ENCODE measurements at regions not wholly inside any gene's neighbourhood (a gene's known extent, or its start where the extent isn't known, plus 50 kb on each side); places are given as distances from the start of the nearest gene placed in this dataset.

GRCh38 chr11:112448168-112448567 is 187.5 kb upstream of the PLET1 start:
- Histone ChIP-seq H3K4me2 (no peak overlapping the region), H3K27ac (no peak overlapping the region), H3K9ac (no peak overlapping the region), H2AFZ (ENCODE audit: low read depth) (no peak overlapping the region), H4K20me1 (ENCODE audit: insufficient read depth) (no peaks in the 10 kb centered on the region), H3K4me1 (ENCODE audit: low read depth, poor library complexity, severe bottlenecking) (no peaks in the 10 kb centered on the region), H3K4me3 (IDR thresholded peaks at IDR 0.05; ENCODE audit: insufficient read depth, low read depth, low read length) (no peak overlapping the region), H3K27me3 (ENCODE audit: insufficient read depth, low read depth) (no peaks in the 10 kb centered on the region), H3K36me3 (ENCODE audit: insufficient read depth) (no peaks in the 10 kb centered on the region), H3K79me2 (ENCODE audit: insufficient read depth, low read depth) (no peaks in the 10 kb centered on the region)
- no peak for TF ChIP-seq CTCF (conservative IDR thresholded peaks at IDR 0.05; ENCODE audit: low read depth, low read length)

GRCh38 chr11:112448806-112449205 is 188.1 kb upstream of the PLET1 start:
- H3K4me3 ChIP-seq (IDR thresholded peaks at IDR 0.05; ENCODE audit: insufficient read depth, low read depth, low read length) = no peak overlapping the region
- H3K9ac ChIP-seq = no peak overlapping the region
- no peaks in the 10 kb centered on the region for H4K20me1 ChIP-seq (ENCODE audit: insufficient read depth)
- H3K79me2 ChIP-seq (ENCODE audit: insufficient read depth, low read depth) = no peaks in the 10 kb centered on the region
- H3K36me3 ChIP-seq (ENCODE audit: insufficient read depth) = no peaks in the 10 kb centered on the region
- no peaks in the 10 kb centered on the region for H3K4me1 ChIP-seq (ENCODE audit: low read depth, poor library complexity, severe bottlenecking)
- TF ChIP-seq CTCF (conservative IDR thresholded peaks at IDR 0.05; ENCODE audit: low read depth, low read length) = no peak
- no peak overlapping the region for H2AFZ ChIP-seq (ENCODE audit: low read depth)
- H3K4me2 ChIP-seq = no peak overlapping the region
- no peak overlapping the region for H3K27ac ChIP-seq
- H3K27me3 ChIP-seq (ENCODE audit: insufficient read depth, low read depth) = no peaks in the 10 kb centered on the region

GRCh38 chr11:112451250-112451649 is 190.6 kb upstream of the PLET1 start:
- no peaks in the 10 kb centered on the region for H3K27me3 ChIP-seq (ENCODE audit: insufficient read depth, low read depth)
- H3K4me1 ChIP-seq (ENCODE audit: low read depth, poor library complexity, severe bottlenecking) = no peaks in the 10 kb centered on the region
- H3K79me2 ChIP-seq (ENCODE audit: insufficient read depth, low read depth) = no peaks in the 10 kb centered on the region
- no peak overlapping the region for H3K4me2 ChIP-seq
- no peaks in the 10 kb centered on the region for H3K36me3 ChIP-seq (ENCODE audit: insufficient read depth)
- no peak overlapping the region for H3K4me3 ChIP-seq (IDR thresholded peaks at IDR 0.05; ENCODE audit: insufficient read depth, low read depth, low read length)
- no peak overlapping the region for H3K9ac ChIP-seq
- H3K27ac ChIP-seq = no peak overlapping the region
- no peak overlapping the region for H2AFZ ChIP-seq (ENCODE audit: low read depth)
- no peaks in the 10 kb centered on the region for H4K20me1 ChIP-seq (ENCODE audit: insufficient read depth)
- TF ChIP-seq CTCF (conservative IDR thresholded peaks at IDR 0.05; ENCODE audit: low read depth, low read length) = no peak

GRCh38 chr11:112453601-112454577 is 193.2 kb upstream of the PLET1 start:
- H3K27me3 ChIP-seq (ENCODE audit: insufficient read depth, low read depth) = no peaks in the 10 kb centered on the region
- H3K36me3 ChIP-seq (ENCODE audit: insufficient read depth) = no peaks in the 10 kb centered on the region
- TF ChIP-seq CTCF (conservative IDR thresholded peaks at IDR 0.05; ENCODE audit: low read depth, low read length) = peak; percentile 42; the same call in 1 of the 2 replicates
- no peak overlapping the region for H3K4me2 ChIP-seq
- no peak overlapping the region for H3K27ac ChIP-seq
- H3K79me2 ChIP-seq (ENCODE audit: insufficient read depth, low read depth) = no peaks in the 10 kb centered on the region
- H3K4me3 ChIP-seq (IDR thresholded peaks at IDR 0.05; ENCODE audit: insufficient read depth, low read depth, low read length) = no peak overlapping the region
- H3K9ac ChIP-seq = no peak overlapping the region
- H3K4me1 ChIP-seq (ENCODE audit: low read depth, poor library complexity, severe bottlenecking) = no peaks in the 10 kb centered on the region
- no peaks in the 10 kb centered on the region for H4K20me1 ChIP-seq (ENCODE audit: insufficient read depth)
- no peak overlapping the region for H2AFZ ChIP-seq (ENCODE audit: low read depth)
